ENCODE measurements at regions not wholly inside any gene's neighbourhood (a gene's known extent, or its start where the extent isn't known, plus 50 kb on each side); places are given as distances from the start of the nearest gene placed in this dataset.

GRCh38 chr13:39196965-39197646 lies 158.8 kb downstream of the NHLRC3 start:
- TF ChIP-seq EZH2phosphoT487 (IDR thresholded peaks at IDR 0.05; ENCODE audit: borderline replicate concordance) (no peak), CTCF (conservative IDR thresholded peaks at IDR 0.05; ENCODE audit: low read length) (no peak)
- no peaks in the 10 kb centered on the region for H3K4me1 ChIP-seq (ENCODE audit: insufficient read depth, low read length, poor library complexity, severe bottlenecking)
- no peaks in the 10 kb centered on the region for H3K79me2 ChIP-seq (ENCODE audit: insufficient read depth, low read length)
- H3K4me2 ChIP-seq (ENCODE audit: low read depth, low read length, poor library complexity, severe bottlenecking): no peak overlapping the region
- H3K9me2 ChIP-seq (replicated peaks; ENCODE audit: low read depth, low read length): no peaks in the 10 kb centered on the region
- no peaks in the 10 kb centered on the region for H3F3A ChIP-seq (ENCODE audit: low read depth)
- H3K9ac ChIP-seq (ENCODE audit: low read depth, low read length, poor library complexity, severe bottlenecking): no peak overlapping the region
- no peaks in the 10 kb centered on the region for H3K27me3 ChIP-seq (ENCODE audit: insufficient read depth, low read length, poor library complexity, severe bottlenecking)
- no peaks in the 10 kb centered on the region for H3K36me3 ChIP-seq (ENCODE audit: insufficient read depth, low read length)
- no peak overlapping the region for H3K4me3 ChIP-seq (ENCODE audit: low read length, poor library complexity, severe bottlenecking)
- no peaks in the 10 kb centered on the region for H3K9me3 ChIP-seq (ENCODE audit: insufficient read depth, low read depth, low read length)
- H2AFZ ChIP-seq (ENCODE audit: low read length): no peak overlapping the region
- no peaks in the 10 kb centered on the region for H4K20me1 ChIP-seq (ENCODE audit: insufficient read depth, low read length, poor library complexity, severe bottlenecking)

- Histone ChIP-seq H3K9me2 (replicated peaks; ENCODE audit: low read depth, low read length) (no peaks in the 10 kb centered on the region), H3K36me3 (ENCODE audit: insufficient read depth, low read length) (no peaks in the 10 kb centered on the region), H3K9ac (ENCODE audit: low read depth, low read length, poor library complexity, severe bottlenecking) (no peak overlapping the region), H3K27me3 (ENCODE audit: insufficient read depth, low read length, poor library complexity, severe bottlenecking) (no peaks in the 10 kb centered on the region), H3K4me2 (ENCODE audit: low read depth, low read length, poor library complexity, severe bottlenecking) (no peak overlapping the region), H3K79me2 (ENCODE audit: insufficient read depth, low read length) (no peaks in the 10 kb centered on the region), H2AFZ (ENCODE audit: low read length) (no peak overlapping the region), H3K4me1 (ENCODE audit: insufficient read depth, low read length, poor library complexity, severe bottlenecking) (no peaks in the 10 kb centered on the region), H3K4me3 (ENCODE audit: low read length, poor library complexity, severe bottlenecking) (no peak overlapping the region), H4K20me1 (ENCODE audit: insufficient read depth, low read length, poor library complexity, severe bottlenecking) (no peaks in the 10 kb centered on the region), H3F3A (ENCODE audit: low read depth) (no peaks in the 10 kb centered on the region), H3K9me3 (ENCODE audit: insufficient read depth, low read depth, low read length) (no peaks in the 10 kb centered on the region)
- TF ChIP-seq CTCF (conservative IDR thresholded peaks at IDR 0.05; ENCODE audit: low read length): no peak
- TF ChIP-seq EZH2phosphoT487 (IDR thresholded peaks at IDR 0.05; ENCODE audit: borderline replicate concordance): no peak
These were observed 159.4 kb downstream of the NHLRC3 start for GRCh38 chr13:39197647-39198007.

- Histone ChIP-seq H3K36me3 (ENCODE audit: insufficient read depth, low read length) (no peaks in the 10 kb centered on the region), H2AFZ (ENCODE audit: low read length) (no peak overlapping the region), H3K27me3 (ENCODE audit: insufficient read depth, low read length, poor library complexity, severe bottlenecking) (no peaks in the 10 kb centered on the region), H3K79me2 (ENCODE audit: insufficient read depth, low read length) (no peaks in the 10 kb centered on the region), H3K9me2 (replicated peaks; ENCODE audit: low read depth, low read length) (no peaks in the 10 kb centered on the region), H3K4me1 (ENCODE audit: insufficient read depth, low read length, poor library complexity, severe bottlenecking) (no peaks in the 10 kb centered on the region), H3K9ac (ENCODE audit: low read depth, low read length, poor library complexity, severe bottlenecking) (no peak overlapping the region), H3F3A (ENCODE audit: low read depth) (no peaks in the 10 kb centered on the region), H3K9me3 (ENCODE audit: insufficient read depth, low read depth, low read length) (no peaks in the 10 kb centered on the region), H3K4me2 (ENCODE audit: low read depth, low read length, poor library complexity, severe bottlenecking) (no peak overlapping the region), H3K4me3 (ENCODE audit: low read length, poor library complexity, severe bottlenecking) (no peak overlapping the region), H4K20me1 (ENCODE audit: insufficient read depth, low read length, poor library complexity, severe bottlenecking) (no peaks in the 10 kb centered on the region)
- no peak for TF ChIP-seq CTCF (conservative IDR thresholded peaks at IDR 0.05; ENCODE audit: low read length)
- no peak for TF ChIP-seq EZH2phosphoT487 (IDR thresholded peaks at IDR 0.05; ENCODE audit: borderline replicate concordance)
These were observed 162.1 kb downstream of the NHLRC3 start for GRCh38 chr13:39200249-39200910.

Measured in Loucy (cell line).